ENCODE measurements at regions not wholly inside any gene's neighbourhood (a gene's known extent, or its start where the extent isn't known, plus 50 kb on each side); places are given as distances from the start of the nearest gene placed in this dataset.

GRCh38 chr16:55212791-55213190 is 111.2 kb upstream of the IRX6 start:
- TF ChIP-seq POLR2AphosphoS5 (IDR thresholded peaks at IDR 0.05; ENCODE audit: insufficient read depth in 1 of 2, low read depth in 1 of 2) (no peak), CTCF (IDR thresholded peaks at IDR 0.05) (no peak), POLR2A (IDR thresholded peaks at IDR 0.05) (no peak)

Data from vagina (tissue), 2 donors.